ENCODE measurements at regions not wholly inside any gene's neighbourhood (a gene's known extent, or its start where the extent isn't known, plus 50 kb on each side); places are given as distances from the start of the nearest gene placed in this dataset.

GRCh38 chr9:89975024-89975423 is 370.2 kb downstream of the GADD45G start:
- no peak for TF ChIP-seq GATA3 (IDR thresholded peaks at IDR 0.05; ENCODE audit: low read depth, low read length)
- TF ChIP-seq GATA2 (IDR thresholded peaks at IDR 0.05; ENCODE audit: low read depth, low read length): no peak

All from SH-SY5Y (cell line).